CD4-positive, CD25-positive, alpha-beta regulatory T cell (primary cell): ENCODE measurements at regions not wholly inside any gene's neighbourhood (a gene's known extent, or its start where the extent isn't known, plus 50 kb on each side); places are given as distances from the start of the nearest gene placed in this dataset.
"Not testable (repeated sequence)": the region's sequence is repeated elsewhere in the genome, so short reads cannot be mapped to it uniquely, and the experiment has no call there.

Experiments
- ATAC-seq, 2 donors: fragments of 150-1000 bp; cut with Tn5 transposase; one replicate each; pipeline ENCODE4 v1.10.0; 2021; ENCODE audit warnings: low read depth in 2 of 2, moderate number of reproducible peaks in 2 of 2, moderate library complexity in 1 of 2
- DNase-seq, 3 donors: peaks; one replicate each; pipeline versions ENCODE4 v3.0.0 to v3.0.0-alpha.2; 2012 to 2022; ENCODE audit warnings: mixed read lengths in 1 of 3
- H3K27ac ChIP-seq: one replicate; pipeline ENCODE4 v1.7.0; 2013; ENCODE audit warnings: mild to moderate bottlenecking, low read length; ENCODE audit not compliant: insufficient read depth, poor library complexity, severe bottlenecking
- H3K27me3 ChIP-seq: one replicate; pipeline ENCODE4 v1.7.0; 2013; ENCODE audit warnings: low read length; ENCODE audit not compliant: control insufficient read depth, insufficient read depth
- H3K36me3 ChIP-seq: one replicate; pipeline ENCODE4 v1.7.0; 2013; ENCODE audit warnings: mild to moderate bottlenecking, low read length, moderate library complexity; ENCODE audit not compliant: control insufficient read depth, insufficient read depth
- H3K4me1 ChIP-seq: 2 replicates; pipeline ENCODE4 v1.7.0; 2013; ENCODE audit warnings: mild to moderate bottlenecking, low read length; ENCODE audit not compliant: insufficient read depth, control insufficient read depth, poor library complexity, severe bottlenecking
- H3K4me3 ChIP-seq: one replicate; pipeline ENCODE4 v1.7.0; 2013; ENCODE audit warnings: low read depth, mild to moderate bottlenecking, low read length, moderate library complexity
- H3K9me3 ChIP-seq, 2 experiments: 1 replicate in 1 of 2; 2 replicates in 1 of 2; pipeline ENCODE4 v1.7.0; 2013; ENCODE audit warnings: low read length in 2 of 2, mild to moderate bottlenecking in 1 of 2, moderate library complexity in 1 of 2; ENCODE audit not compliant: control insufficient read depth in 2 of 2
- H3K27ac Mint-ChIP-seq, 3 donors: one replicate each; pipeline ENCODE4 v1.8.0; 2020 to 2022; ENCODE audit warnings: mild to moderate bottlenecking in 3 of 3, mixed read lengths in 3 of 3, moderate library complexity in 2 of 3
- H3K27me3 Mint-ChIP-seq: one replicate; pipeline ENCODE4 v1.8.0; 2022; ENCODE audit warnings: mild to moderate bottlenecking, mixed read lengths
- H3K36me3 Mint-ChIP-seq: one replicate; pipeline ENCODE4 v1.8.0; 2020; ENCODE audit warnings: mixed read lengths
- H3K4me1 Mint-ChIP-seq, 4 donors: one replicate each; pipeline ENCODE4 v1.8.0; 2020 to 2022; ENCODE audit warnings: mixed read lengths in 4 of 4, mild to moderate bottlenecking in 1 of 4
- H3K4me3 Mint-ChIP-seq, 4 donors: one replicate each; pipeline ENCODE4 v1.8.0; 2020 to 2022; ENCODE audit warnings: mild to moderate bottlenecking in 4 of 4, mixed read lengths in 4 of 4, moderate library complexity in 3 of 4
- H3K9me3 Mint-ChIP-seq, 7 donors: one replicate each; pipeline ENCODE4 v1.8.0; 2020 to 2022; ENCODE audit warnings: mixed read lengths in 7 of 7, mild to moderate bottlenecking in 3 of 7, moderate library complexity in 2 of 7

DNA sequence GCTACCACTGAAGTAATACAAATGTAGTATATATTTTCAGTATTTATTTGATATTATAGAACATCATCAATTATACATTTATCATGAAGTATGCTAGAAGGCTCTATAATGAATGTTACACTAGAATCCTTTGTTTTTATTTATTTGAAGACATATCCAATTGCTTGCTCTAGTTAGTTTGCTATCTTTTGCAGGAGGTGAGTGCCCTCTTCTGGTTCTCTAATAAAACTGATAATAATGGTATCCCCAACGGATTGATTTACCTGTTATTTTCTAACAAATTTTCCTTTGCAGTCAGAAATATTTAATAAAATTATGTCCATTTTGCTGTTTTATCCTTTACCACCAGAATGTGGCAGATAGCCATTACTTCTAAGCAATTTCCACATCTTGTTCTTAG lies 274.3 kb upstream of the TACR3 start:
- no peak overlapping the region for H3K27ac Mint-ChIP-seq
- no peak for DNase-seq
- Histone ChIP-seq H3K36me3 (no peaks in the 10 kb centered on the region), H3K9me3 (peaks cover 5 to 7% of the 10 kb centered on the region in 2 experiments), H3K27ac (no peak overlapping the region), H3K4me1 (no peaks in the 10 kb centered on the region), H3K27me3 (no peaks in the 10 kb centered on the region), H3K4me3 (no peak overlapping the region)
- peaks cover 2 to 18% (median 7%) of the 10 kb centered on the region in 7 donors for H3K9me3 Mint-ChIP-seq
- H3K36me3 Mint-ChIP-seq: peaks cover 3% of the 10 kb centered on the region
- H3K4me3 Mint-ChIP-seq: no peak overlapping the region
- no peak for ATAC-seq
- no peaks in the 10 kb centered on the region for H3K4me1 Mint-ChIP-seq
- no peaks in the 10 kb centered on the region for H3K27me3 Mint-ChIP-seq

DNA sequence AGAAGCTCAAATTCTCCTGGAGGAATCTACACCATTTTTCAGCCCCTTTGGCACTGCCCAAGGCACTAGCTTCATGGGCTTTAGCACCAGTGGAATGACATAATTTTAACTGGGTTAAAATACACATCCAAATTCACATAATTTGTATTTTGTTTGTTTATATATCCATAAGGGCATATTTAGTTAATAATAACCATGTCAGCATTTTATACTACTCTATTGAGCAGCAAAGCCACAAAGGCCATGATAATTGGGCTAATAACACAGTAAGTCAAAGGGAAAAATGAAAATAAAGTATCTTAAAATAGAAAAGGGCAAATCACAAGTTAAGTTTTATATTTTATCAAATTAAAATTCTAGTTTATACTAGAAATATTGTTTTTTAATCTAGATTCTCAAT lies 262.7 kb upstream of the TACR3 start:
- ATAC-seq (no peak), DNase-seq (no peak)
- Mint-ChIP-seq H3K36me3 (no peaks in the 10 kb centered on the region), H3K4me3 (no peak overlapping the region), H3K9me3 (peaks cover 0 to 7% (median 2%) of the 10 kb centered on the region in 7 donors), H3K27ac (no peak overlapping the region), H3K4me1 (no peaks in the 10 kb centered on the region), H3K27me3 (no peaks in the 10 kb centered on the region)
- no peaks in the 10 kb centered on the region for H3K4me1 ChIP-seq
- no peaks in the 10 kb centered on the region for H3K27me3 ChIP-seq
- no peaks in the 10 kb centered on the region for H3K36me3 ChIP-seq
- no peaks in the 10 kb centered on the region for H3K9me3 ChIP-seq
- H3K27ac ChIP-seq: no peak overlapping the region
- H3K4me3 ChIP-seq: no peak overlapping the region

DNA sequence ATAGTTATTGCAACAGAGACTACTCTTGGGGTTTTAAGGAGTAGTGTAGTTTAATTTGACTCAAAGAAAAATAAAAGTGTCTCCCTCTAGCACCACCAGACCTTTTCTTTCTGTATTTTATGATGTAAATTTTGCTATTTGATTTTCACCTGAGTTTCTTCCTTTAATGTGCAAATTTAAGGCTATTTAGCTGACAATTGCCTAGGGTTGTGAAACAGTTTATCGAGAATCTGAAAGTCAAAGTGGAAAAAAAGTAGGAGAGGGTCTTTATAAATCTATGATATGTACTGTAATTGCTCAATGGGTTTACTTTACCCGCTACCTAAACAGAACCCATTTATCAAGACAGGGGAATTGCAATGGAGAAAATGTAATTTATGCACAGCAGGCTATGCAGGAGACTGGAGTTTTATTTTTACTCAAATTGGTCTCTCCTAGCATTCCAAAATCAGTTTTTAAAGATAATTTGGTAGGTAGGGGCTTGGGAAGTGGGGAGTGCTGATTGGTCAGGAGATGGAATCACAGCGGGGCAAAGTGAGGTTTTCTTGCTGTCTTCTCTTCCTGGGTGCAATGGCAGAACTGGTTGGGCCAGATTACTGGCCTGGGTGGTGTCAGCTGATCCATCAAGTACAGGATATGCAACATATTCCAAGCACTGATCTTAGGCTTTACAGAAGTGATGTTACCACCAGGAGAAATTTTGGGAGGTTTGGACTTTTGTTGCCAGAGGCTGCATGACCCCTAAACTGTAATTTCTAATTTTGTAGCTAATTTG lies 228.6 kb upstream of the TACR3 start:
- ATAC-seq (no peak), DNase-seq (no peak)
- Histone ChIP-seq H3K27ac (no peak overlapping the region), H3K36me3 (no peaks in the 10 kb centered on the region), H3K9me3 (no peaks in the 10 kb centered on the region), H3K4me3 (no peak overlapping the region), H3K4me1 (no peaks in the 10 kb centered on the region), H3K27me3 (no peaks in the 10 kb centered on the region)
- Mint-ChIP-seq H3K4me1 (no peaks in the 10 kb centered on the region), H3K27me3 (no peaks in the 10 kb centered on the region), H3K36me3 (no peaks in the 10 kb centered on the region), H3K4me3 (no peak overlapping the region), H3K9me3 (peaks cover 0 to 9% (median 0%) of the 10 kb centered on the region in 7 donors), H3K27ac (no peak overlapping the region)

GRCh38 chr4:103947617-103948016 lies 227.8 kb upstream of the TACR3 start:
- no peak overlapping the region for H3K4me3 Mint-ChIP-seq

GRCh38 chr4:103946621-103947268 lies 227.0 kb upstream of the TACR3 start:
- not testable (repeated sequence) for ATAC-seq, H3K4me1 ChIP-seq, H3K36me3 Mint-ChIP-seq, H3K4me1 Mint-ChIP-seq, H3K4me3 Mint-ChIP-seq, DNase-seq, H3K36me3 ChIP-seq, H3K9me3 ChIP-seq, H3K9me3 Mint-ChIP-seq, H3K27me3 Mint-ChIP-seq, H3K27ac ChIP-seq, H3K4me3 ChIP-seq, H3K27ac Mint-ChIP-seq, H3K27me3 ChIP-seq

More at GRCh38 chr4:103947617-103948016, 227.8 kb upstream of the TACR3 start:
- H3K27ac ChIP-seq: no peak overlapping the region
- H3K4me3 ChIP-seq: no peak overlapping the region
- H3K9me3 ChIP-seq: no peaks in the 10 kb centered on the region
- ATAC-seq (no peak), DNase-seq (no peak)
- Mint-ChIP-seq H3K27ac (no peak overlapping the region), H3K36me3 (no peaks in the 10 kb centered on the region), H3K4me1 (no peaks in the 10 kb centered on the region), H3K9me3 (peaks cover 0 to 2% (median 0%) of the 10 kb centered on the region in 7 donors), H3K27me3 (no peaks in the 10 kb centered on the region)
- H3K4me1 ChIP-seq: no peaks in the 10 kb centered on the region
- no peaks in the 10 kb centered on the region for H3K27me3 ChIP-seq
- H3K36me3 ChIP-seq: no peaks in the 10 kb centered on the region

DNA sequence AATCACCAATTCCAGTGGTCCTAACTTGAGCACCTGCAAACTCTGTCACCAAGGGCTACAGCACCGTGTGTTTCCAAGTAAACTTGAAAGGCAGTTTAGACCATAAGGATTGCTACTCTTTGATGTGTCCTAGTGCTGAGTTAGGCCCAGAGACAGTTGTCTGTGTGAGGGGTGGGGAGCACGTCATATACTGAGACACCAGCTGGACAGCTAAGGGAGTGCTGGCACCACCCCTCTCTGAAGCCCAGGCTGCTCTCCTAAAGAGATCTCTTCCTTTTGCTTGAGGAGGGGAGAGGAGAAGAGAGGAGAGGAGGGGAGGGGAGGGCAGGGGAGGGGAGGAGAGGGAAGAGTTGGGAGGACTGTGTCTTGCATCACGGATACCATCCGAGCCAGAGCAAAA lies 218.7 kb upstream of the TACR3 start:
- H3K9me3 Mint-ChIP-seq: peaks cover 0 to 4% (median 1%) of the 10 kb centered on the region in 7 donors
- H3K27me3 ChIP-seq: no peaks in the 10 kb centered on the region
- no peaks in the 10 kb centered on the region for H3K36me3 Mint-ChIP-seq
- H3K4me3 Mint-ChIP-seq: no peak overlapping the region
- no peaks in the 10 kb centered on the region for H3K36me3 ChIP-seq
- no peak for ATAC-seq
- H3K27ac ChIP-seq: no peak overlapping the region
- H3K4me3 ChIP-seq: no peak overlapping the region
- no peak overlapping the region for H3K27ac Mint-ChIP-seq
- H3K27me3 Mint-ChIP-seq: peaks cover 10% of the 10 kb centered on the region
- no peak for DNase-seq
- H3K4me1 Mint-ChIP-seq: no peaks in the 10 kb centered on the region
- no peaks in the 10 kb centered on the region for H3K4me1 ChIP-seq
- H3K9me3 ChIP-seq: no peaks in the 10 kb centered on the region

GRCh38 chr4:103936653-103937145 lies 216.9 kb upstream of the TACR3 start:
- no peak for ATAC-seq
- Histone ChIP-seq H3K36me3 (no peaks in the 10 kb centered on the region), H3K27ac (no peak overlapping the region), H3K4me1 (no peaks in the 10 kb centered on the region), H3K27me3 (no peaks in the 10 kb centered on the region), H3K4me3 (no peak overlapping the region), H3K9me3 (no peaks in the 10 kb centered on the region)
- Mint-ChIP-seq H3K4me3 (no peak overlapping the region), H3K27ac (no peak overlapping the region), H3K4me1 (no peaks in the 10 kb centered on the region), H3K9me3 (peaks cover 0 to 4% (median 0%) of the 10 kb centered on the region in 7 donors), H3K27me3 (peaks cover 10% of the 10 kb centered on the region), H3K36me3 (no peaks in the 10 kb centered on the region)
- no peak for DNase-seq
